Hepatocyte (in vitro differentiated cells): ENCODE measurements at regions not wholly inside any gene's neighbourhood (a gene's known extent, or its start where the extent isn't known, plus 50 kb on each side); places are given as distances from the start of the nearest gene placed in this dataset.
"Not testable (repeated sequence)": the region's sequence is repeated elsewhere in the genome, so short reads cannot be mapped to it uniquely, and the experiment has no call there.

ENCODE experiments used
- DNase-seq: peaks from one replicate; pipeline ENCODE4 v3.0.0-alpha.2; 2016; ENCODE audit warnings: low spot score
- H2AFZ ChIP-seq: fragments of 200-600 bp; sonication (generic); 2 replicates; pipeline ENCODE4 v1.6.0; 2016; ENCODE audit warnings: antibody characterized with exemption, mild to moderate bottlenecking
- H3K27ac ChIP-seq: fragments of 200-600 bp; sonication (generic); 2 replicates; pipeline ENCODE4 v1.5.1; 2016; ENCODE audit warnings: mild to moderate bottlenecking
- H3K27me3 ChIP-seq: fragments of 200-600 bp; sonication (generic); 2 replicates; pipeline ENCODE4 v1.6.1; 2016
- H3K36me3 ChIP-seq: fragments of 200-600 bp; sonication (generic); replicated peaks from 2 replicates; pipeline ENCODE4 v1.5.1; 2016; ENCODE audit warnings: low read depth; ENCODE audit not compliant: insufficient read depth
- H3K4me1 ChIP-seq: fragments of 200-600 bp; sonication (generic); 2 replicates; pipeline ENCODE4 v1.5.1; 2016; ENCODE audit warnings: mild to moderate bottlenecking, moderate library complexity; ENCODE audit not compliant: insufficient read depth
- H3K4me2 ChIP-seq: fragments of 200-600 bp; sonication (generic); 2 replicates; pipeline ENCODE4 v1.6.0; 2016
- H3K4me3 ChIP-seq: fragments of 200-600 bp; sonication (generic); 2 replicates; pipeline ENCODE4 v1.5.1; 2016; ENCODE audit warnings: mild to moderate bottlenecking
- H3K79me2 ChIP-seq: fragments of 200-600 bp; sonication (generic); 2 replicates; pipeline ENCODE4 v1.6.0; 2017; ENCODE audit warnings: mild to moderate bottlenecking
- H3K9me2 ChIP-seq: fragments of 200-600 bp; sonication (generic); replicated peaks from 2 replicates; pipeline ENCODE4 v1.6.0; 2017; ENCODE audit warnings: mild to moderate bottlenecking; ENCODE audit not compliant: insufficient read depth
- H3K9me3 ChIP-seq: fragments of 200-600 bp; sonication (generic); 2 replicates; pipeline ENCODE4 v1.5.1; 2016; ENCODE audit warnings: low read depth, mild to moderate bottlenecking
- H4K20me1 ChIP-seq: fragments of 200-600 bp; sonication (generic); 2 replicates; pipeline ENCODE4 v1.6.0; 2016; ENCODE audit warnings: mild to moderate bottlenecking; ENCODE audit not compliant: insufficient read depth, poor library complexity, severe bottlenecking
- EZH2 ChIP-seq: fragments of 200-600 bp; sonication (generic); IDR thresholded peaks from 2 replicates; pipeline ENCODE4 v1.6.1; 2016; ENCODE audit warnings: antibody characterized with exemption, mild to moderate bottlenecking, borderline replicate concordance
- EZH2phosphoT487 ChIP-seq: fragments of 200-600 bp; sonication (generic); IDR thresholded peaks from one replicate; pipeline ENCODE4 v1.6.1; 2018; ENCODE audit warnings: antibody characterized with exemption, mild to moderate bottlenecking, low read depth, moderate library complexity; ENCODE audit not compliant: unreplicated experiment, severe bottlenecking
- WGBS: methylation state at CpG from one replicate; pipeline ENCODE4 v1.1.6; 2016; ENCODE audit warnings: low lambda C conversion rate; ENCODE audit errors: missing lambda C conversion rate; 5-methylcytosine and 5-hydroxymethylcytosine counted together
- TF ChIP-seq, protein P1 (sequence below): fragments of 200-600 bp; sonication (generic); IDR thresholded peaks from 2 replicates; pipeline ENCODE4 v1.5.1; 2016; ENCODE audit warnings: antibody characterized with exemption, mild to moderate bottlenecking; ENCODE audit not compliant: poor library complexity

DNA sequence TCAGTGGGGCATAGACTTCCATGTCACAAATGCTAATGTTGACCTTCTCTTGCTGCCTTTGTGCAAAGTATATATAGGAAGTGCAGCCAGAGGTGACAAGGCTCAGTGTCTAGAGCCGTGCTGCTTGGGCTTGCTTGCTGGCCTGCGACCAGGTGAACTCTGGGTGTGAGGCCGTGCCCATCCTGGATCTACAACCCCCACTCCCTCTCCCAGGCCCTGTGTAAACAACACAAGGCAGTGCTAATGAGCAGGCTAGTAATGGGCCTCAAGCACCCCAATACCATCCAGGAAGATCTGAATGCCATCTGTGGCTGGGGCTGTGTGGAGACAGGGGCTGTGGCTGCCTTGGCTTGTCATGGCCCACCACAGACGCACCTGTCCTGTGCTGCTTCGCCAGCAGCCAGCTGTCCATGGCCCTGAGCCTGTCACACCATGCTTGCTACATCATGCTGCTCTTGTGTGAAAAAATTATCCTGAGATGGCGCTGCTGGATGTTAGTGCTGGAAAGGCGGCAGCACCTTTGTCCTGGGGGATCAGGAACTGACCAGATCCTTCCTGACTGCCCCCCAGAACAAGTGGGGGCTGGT, 107.6 kb upstream of the ZNF92 start:
- H3K9me3 ChIP-seq = no peaks in the 10 kb centered on the region
- H3K27me3 ChIP-seq = no peaks in the 10 kb centered on the region
- no peaks in the 10 kb centered on the region for H3K4me1 ChIP-seq
- TF ChIP-seq, protein P1, sequence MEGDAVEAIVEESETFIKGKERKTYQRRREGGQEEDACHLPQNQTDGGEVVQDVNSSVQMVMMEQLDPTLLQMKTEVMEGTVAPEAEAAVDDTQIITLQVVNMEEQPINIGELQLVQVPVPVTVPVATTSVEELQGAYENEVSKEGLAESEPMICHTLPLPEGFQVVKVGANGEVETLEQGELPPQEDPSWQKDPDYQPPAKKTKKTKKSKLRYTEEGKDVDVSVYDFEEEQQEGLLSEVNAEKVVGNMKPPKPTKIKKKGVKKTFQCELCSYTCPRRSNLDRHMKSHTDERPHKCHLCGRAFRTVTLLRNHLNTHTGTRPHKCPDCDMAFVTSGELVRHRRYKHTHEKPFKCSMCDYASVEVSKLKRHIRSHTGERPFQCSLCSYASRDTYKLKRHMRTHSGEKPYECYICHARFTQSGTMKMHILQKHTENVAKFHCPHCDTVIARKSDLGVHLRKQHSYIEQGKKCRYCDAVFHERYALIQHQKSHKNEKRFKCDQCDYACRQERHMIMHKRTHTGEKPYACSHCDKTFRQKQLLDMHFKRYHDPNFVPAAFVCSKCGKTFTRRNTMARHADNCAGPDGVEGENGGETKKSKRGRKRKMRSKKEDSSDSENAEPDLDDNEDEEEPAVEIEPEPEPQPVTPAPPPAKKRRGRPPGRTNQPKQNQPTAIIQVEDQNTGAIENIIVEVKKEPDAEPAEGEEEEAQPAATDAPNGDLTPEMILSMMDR = no peak
- no peak for TF ChIP-seq EZH2
- no peak for TF ChIP-seq EZH2phosphoT487
- H3K36me3 ChIP-seq = no peaks in the 10 kb centered on the region
- no peak overlapping the region for H3K4me3 ChIP-seq
- no peak overlapping the region for H2AFZ ChIP-seq
- no peak for DNase-seq
- WGBS = 81% methylated on average over 7 of the region's 7 CpGs
- H3K9me2 ChIP-seq = no peaks in the 10 kb centered on the region
- H3K79me2 ChIP-seq = no peaks in the 10 kb centered on the region
- no peak overlapping the region for H3K27ac ChIP-seq
- H4K20me1 ChIP-seq = no peaks in the 10 kb centered on the region
- H3K4me2 ChIP-seq = no peak overlapping the region

DNA sequence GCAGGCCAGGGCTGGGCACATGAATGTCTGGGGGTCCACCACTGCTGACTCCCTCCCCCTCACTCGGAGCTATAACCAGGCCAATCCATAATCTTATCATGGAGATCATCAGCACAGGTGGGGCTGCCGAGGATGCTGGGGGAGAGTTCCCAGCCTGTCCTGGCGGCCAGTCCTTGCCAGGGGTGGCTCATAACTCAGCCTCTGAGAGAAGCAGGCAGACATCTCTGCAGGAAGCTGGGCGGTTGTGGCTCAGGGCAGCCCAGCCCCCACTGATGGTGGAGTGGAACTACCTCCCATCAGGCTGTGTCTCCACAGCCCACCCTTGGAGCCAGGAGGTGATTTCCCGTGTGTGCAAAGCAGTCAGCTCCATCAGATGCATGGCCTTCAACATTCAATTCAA, 109.4 kb upstream of the ZNF92 start:
- H3K27ac ChIP-seq = no peak overlapping the region
- H3K4me1 ChIP-seq = no peaks in the 10 kb centered on the region
- no peak overlapping the region for H3K4me2 ChIP-seq
- H3K36me3 ChIP-seq = no peaks in the 10 kb centered on the region
- no peaks in the 10 kb centered on the region for H3K27me3 ChIP-seq
- H3K4me3 ChIP-seq = no peak overlapping the region
- no peaks in the 10 kb centered on the region for H3K9me2 ChIP-seq
- no peaks in the 10 kb centered on the region for H4K20me1 ChIP-seq
- no peak for DNase-seq
- TF ChIP-seq EZH2phosphoT487 (no peak), EZH2 (no peak)
- TF ChIP-seq, protein P1 = no peak
- H3K79me2 ChIP-seq = no peaks in the 10 kb centered on the region
- H2AFZ ChIP-seq = no peak overlapping the region
- H3K9me3 ChIP-seq = no peaks in the 10 kb centered on the region
- WGBS = 74% methylated on average over 5 of the region's 5 CpGs

DNA sequence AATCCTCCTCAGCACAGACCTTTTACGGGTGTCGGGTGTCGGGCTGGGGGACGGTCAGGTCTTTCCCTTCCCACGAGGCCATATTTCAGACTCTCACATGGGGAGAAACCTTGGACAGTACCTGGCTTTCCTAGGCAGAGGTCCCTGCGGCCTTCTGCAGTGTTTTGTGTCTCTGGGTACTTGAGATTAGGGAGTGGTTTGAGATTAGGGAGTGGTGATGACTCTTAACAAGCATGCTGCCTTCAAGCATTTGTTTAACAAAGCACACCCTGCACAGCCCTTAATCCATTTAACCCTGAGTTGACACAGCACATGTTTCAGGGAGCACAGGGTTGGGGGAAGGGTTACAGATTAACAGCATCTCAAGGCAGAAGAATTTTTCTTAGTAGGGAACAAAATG, 113.0 kb upstream of the ZNF92 start:
- H3K79me2 ChIP-seq, H3K4me2 ChIP-seq, H4K20me1 ChIP-seq, H3K4me1 ChIP-seq, H2AFZ ChIP-seq, H3K27me3 ChIP-seq, H3K9me2 ChIP-seq, H3K9me3 ChIP-seq, DNase-seq, H3K36me3 ChIP-seq, H3K4me3 ChIP-seq, H3K27ac ChIP-seq: not testable (repeated sequence)
- 2% methylated on average over 6 of the region's 6 CpGs for WGBS

DNA sequence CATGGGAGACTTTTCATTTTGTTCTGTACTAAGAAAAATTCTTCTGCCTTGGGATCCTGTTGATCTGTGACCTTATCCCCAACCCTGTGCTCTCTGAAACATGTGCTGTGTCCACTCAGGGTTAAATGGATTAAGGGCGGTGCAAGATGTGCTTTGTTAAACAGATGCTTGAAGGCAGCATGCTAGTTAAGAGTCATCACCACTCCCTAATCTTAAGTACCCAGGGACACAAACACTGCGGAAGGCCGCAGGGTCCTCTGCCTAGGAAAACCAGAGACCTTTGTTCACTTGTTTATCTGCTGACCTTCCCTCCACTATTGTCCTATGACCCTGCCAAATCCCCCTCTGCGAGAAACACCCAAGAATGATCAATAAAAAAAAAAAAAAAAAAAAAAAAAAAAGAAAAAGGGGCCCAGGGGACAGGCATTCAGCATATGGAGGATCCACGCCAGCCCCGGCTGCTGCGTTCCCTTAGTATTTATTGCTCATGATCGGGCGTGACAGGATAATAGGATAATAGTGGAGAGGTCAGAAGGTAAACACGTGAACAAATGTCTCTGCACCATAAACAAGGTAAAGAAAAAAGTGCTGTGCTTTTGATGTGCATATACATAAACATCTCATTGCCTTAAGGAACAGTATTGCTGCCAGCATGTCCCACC, 113.7 kb upstream of the ZNF92 start:
- not testable (repeated sequence) for DNase-seq, H3K79me2 ChIP-seq, H2AFZ ChIP-seq, H3K27ac ChIP-seq, H3K4me1 ChIP-seq, H3K4me3 ChIP-seq, H3K4me2 ChIP-seq, H4K20me1 ChIP-seq, H3K36me3 ChIP-seq, H3K27me3 ChIP-seq, H3K9me3 ChIP-seq, H3K9me2 ChIP-seq
- WGBS = 19% methylated on average over 8 of the region's 10 CpGs
